ENCODE measurements at regions not wholly inside any gene's neighbourhood (a gene's known extent, or its start where the extent isn't known, plus 50 kb on each side); places are given as distances from the start of the nearest gene placed in this dataset.
"Not testable (repeated sequence)": the region's sequence is repeated elsewhere in the genome, so short reads cannot be mapped to it uniquely, and the experiment has no call there.

- no peak for DNase-seq (ENCODE audit: insufficient read length)
- no peak for TF ChIP-seq POLR2AphosphoS5 (IDR thresholded peaks at IDR 0.05; ENCODE audit: low read depth, low read length)
- no peak for TF ChIP-seq TAF1 (IDR thresholded peaks at IDR 0.05; ENCODE audit: borderline replicate concordance, low read depth, low read length)
- no peak for TF ChIP-seq POLR2A (IDR thresholded peaks at IDR 0.05; ENCODE audit: low read depth, low read length)
- no peak for FAIRE-seq
Observed at GRCh38 chr4:27123123-27123768, 262.6 kb downstream of the STIM2 start.

DNA sequence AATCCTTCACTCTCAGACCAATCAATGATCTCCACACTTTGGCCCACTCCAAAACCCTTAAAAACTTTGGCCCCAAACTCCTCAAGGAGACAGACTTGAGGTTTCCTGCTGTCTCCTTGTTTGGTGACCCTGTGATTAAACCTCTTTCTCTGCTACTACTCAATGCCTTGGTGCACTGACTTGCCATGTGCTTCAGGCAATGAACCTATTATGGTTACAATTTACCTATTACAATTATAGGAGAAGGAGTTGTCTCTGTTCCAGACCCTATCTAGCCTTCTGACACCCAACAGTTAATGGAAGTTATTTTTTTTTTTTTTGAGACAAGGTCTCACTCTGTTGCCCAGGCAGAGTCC lies 263.1 kb downstream of the STIM2 start:
- FAIRE-seq = no peak
- no peak for DNase-seq (ENCODE audit: insufficient read length)
- TF ChIP-seq POLR2A (IDR thresholded peaks at IDR 0.05; ENCODE audit: low read depth, low read length) = no peak
- no peak for TF ChIP-seq POLR2AphosphoS5 (IDR thresholded peaks at IDR 0.05; ENCODE audit: low read depth, low read length)

DNA sequence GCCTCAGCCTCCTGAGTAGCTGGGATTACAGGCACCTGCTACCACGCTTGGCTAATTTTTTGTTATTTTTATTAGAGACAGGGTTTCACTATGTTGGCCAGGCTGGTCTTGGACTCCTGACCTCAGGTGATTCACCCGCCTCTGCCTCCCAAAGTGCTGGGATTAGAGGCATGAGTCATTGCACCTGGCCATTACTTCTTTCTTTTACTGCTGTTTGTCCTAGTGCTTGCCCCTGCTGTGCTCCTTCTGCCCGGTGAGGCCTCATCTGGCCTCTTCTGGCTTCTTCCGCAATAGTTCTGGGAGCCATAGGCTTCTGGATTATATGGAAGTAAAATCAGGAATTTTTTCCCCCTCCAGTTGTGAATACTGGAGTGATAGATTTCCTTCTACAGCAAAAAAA lies 266.3 kb downstream of the STIM2 start:
- not testable (repeated sequence) for DNase-seq (ENCODE audit: insufficient read length)

DNA sequence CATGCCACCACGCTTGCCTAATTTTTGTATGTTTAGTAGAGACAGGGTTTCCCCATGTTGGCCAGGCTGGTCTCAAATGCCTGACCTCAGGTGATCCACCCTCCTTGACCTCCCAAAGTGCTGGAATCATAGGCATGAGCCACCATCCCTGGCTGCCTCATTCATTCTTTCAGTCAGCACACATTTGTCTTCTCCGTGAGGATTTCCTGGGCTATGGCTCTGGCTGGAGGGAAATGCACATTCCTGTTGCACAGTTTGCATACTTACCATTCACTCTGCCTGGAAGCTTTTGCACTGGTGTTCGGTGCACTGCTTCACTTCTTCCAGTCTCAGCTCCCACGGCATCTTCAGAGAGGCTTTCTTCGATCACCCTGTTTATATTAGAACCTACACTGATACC lies 267.8 kb downstream of the STIM2 start:
- no peak for TF ChIP-seq POLR2AphosphoS5 (IDR thresholded peaks at IDR 0.05; ENCODE audit: low read depth, low read length)
- no peak for TF ChIP-seq POLR2A (IDR thresholded peaks at IDR 0.05; ENCODE audit: low read depth, low read length)
- TF ChIP-seq TAF1 (IDR thresholded peaks at IDR 0.05; ENCODE audit: borderline replicate concordance, low read depth, low read length) = no peak
- no peak for FAIRE-seq
- no peak for DNase-seq (ENCODE audit: insufficient read length)

More for the DNA sequence above, 266.3 kb downstream of the STIM2 start:
- FAIRE-seq = not testable (repeated sequence)

DNA sequence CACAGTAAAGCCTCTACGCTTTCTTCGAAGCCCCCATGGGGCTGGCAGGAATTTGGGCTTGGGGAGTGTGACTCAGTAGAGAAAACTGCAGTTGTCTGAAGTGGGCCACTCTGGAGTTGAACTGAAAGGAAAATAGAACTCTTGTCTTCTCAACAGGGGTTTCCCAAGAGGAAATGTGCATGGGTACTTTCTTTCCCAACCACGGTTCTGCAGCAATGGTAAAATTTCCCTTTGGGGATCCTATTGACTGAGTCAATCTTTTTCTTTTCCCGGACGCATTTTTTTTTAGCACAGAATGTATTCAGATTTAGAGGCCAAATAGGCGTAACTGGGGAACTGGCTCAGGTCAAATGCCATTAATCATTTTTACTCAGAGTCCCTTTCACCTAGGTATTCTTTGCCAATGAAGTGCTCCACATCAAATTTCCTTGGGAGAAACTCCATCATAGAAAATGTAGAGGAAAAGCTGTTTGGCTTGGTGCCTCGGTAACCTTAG lies 269.3 kb downstream of the STIM2 start:
- DNase-seq (ENCODE audit: insufficient read length) = no peak
- TF ChIP-seq POLR2A (IDR thresholded peaks at IDR 0.05; ENCODE audit: low read depth, low read length) (no peak), TAF1 (IDR thresholded peaks at IDR 0.05; ENCODE audit: borderline replicate concordance, low read depth, low read length) (no peak)
- no peak for FAIRE-seq

DNA sequence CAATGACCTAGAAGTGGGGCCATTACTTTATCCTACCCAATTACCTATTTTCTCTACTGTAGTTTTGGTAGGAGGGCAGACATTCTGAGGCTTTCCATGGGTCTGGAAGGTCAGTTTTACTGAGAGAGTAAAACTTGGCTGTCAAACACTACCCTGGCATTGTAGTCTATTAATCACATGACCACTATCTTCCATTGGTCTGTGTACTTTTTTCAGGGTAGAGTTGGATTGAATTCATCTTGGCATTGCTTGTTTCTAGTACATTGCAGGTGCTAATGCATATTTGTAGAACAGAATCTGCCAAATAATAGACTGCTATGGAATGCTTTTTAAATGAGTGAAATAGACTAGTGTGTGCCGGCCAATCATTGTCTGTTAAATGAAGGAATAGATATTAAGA lies 271.9 kb downstream of the STIM2 start:
- DNase-seq (ENCODE audit: insufficient read length) = no peak
- FAIRE-seq = no peak
- TF ChIP-seq TAF1 (IDR thresholded peaks at IDR 0.05; ENCODE audit: borderline replicate concordance, low read depth, low read length) (no peak), POLR2AphosphoS5 (IDR thresholded peaks at IDR 0.05; ENCODE audit: low read depth, low read length) (no peak), POLR2A (IDR thresholded peaks at IDR 0.05; ENCODE audit: low read depth, low read length) (no peak)

- TF ChIP-seq POLR2AphosphoS5 (IDR thresholded peaks at IDR 0.05; ENCODE audit: low read depth, low read length) = no peak
- TF ChIP-seq POLR2A (IDR thresholded peaks at IDR 0.05; ENCODE audit: low read depth, low read length) = no peak
- no peak for TF ChIP-seq TAF1 (IDR thresholded peaks at IDR 0.05; ENCODE audit: borderline replicate concordance, low read depth, low read length)
- no peak for FAIRE-seq
- no peak for DNase-seq (ENCODE audit: insufficient read length)
Observed at GRCh38 chr4:27140486-27140885, 279.8 kb downstream of the STIM2 start.

GRCh38 chr4:27141530-27141929 lies 280.9 kb downstream of the STIM2 start:
- no peak for FAIRE-seq
- no peak for TF ChIP-seq POLR2A (IDR thresholded peaks at IDR 0.05; ENCODE audit: low read depth, low read length)
- no peak for TF ChIP-seq POLR2AphosphoS5 (IDR thresholded peaks at IDR 0.05; ENCODE audit: low read depth, low read length)
- TF ChIP-seq TAF1 (IDR thresholded peaks at IDR 0.05; ENCODE audit: borderline replicate concordance, low read depth, low read length) = no peak
- no peak for DNase-seq (ENCODE audit: insufficient read length)

DNA sequence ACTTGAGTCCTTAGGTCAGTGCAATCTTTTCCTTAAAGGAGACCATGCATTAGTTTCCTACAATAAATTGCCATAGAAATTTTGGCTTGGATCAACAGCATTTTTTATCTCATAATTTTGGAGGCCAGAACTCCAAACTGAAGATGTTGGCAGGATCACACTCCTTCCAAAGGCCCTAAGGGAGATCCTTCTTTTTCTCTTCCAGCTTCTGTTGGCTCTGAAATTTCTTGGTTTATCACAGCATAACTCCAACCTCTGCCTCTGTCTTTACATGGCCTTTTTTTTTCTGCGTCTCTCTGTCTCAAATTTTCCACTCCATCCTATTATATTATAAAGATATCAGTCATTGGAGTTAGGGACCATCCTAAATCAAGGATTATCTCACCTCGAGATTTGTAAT lies 282.2 kb downstream of the STIM2 start:
- DNase-seq (ENCODE audit: insufficient read length) (no peak), FAIRE-seq (no peak)
- no peak for TF ChIP-seq POLR2AphosphoS5 (IDR thresholded peaks at IDR 0.05; ENCODE audit: low read depth, low read length)
- TF ChIP-seq TAF1 (IDR thresholded peaks at IDR 0.05; ENCODE audit: borderline replicate concordance, low read depth, low read length) = no peak
- TF ChIP-seq POLR2A (IDR thresholded peaks at IDR 0.05; ENCODE audit: low read depth, low read length) = no peak

- TF ChIP-seq TAF1 (IDR thresholded peaks at IDR 0.05; ENCODE audit: borderline replicate concordance, low read depth, low read length) (no peak), POLR2AphosphoS5 (IDR thresholded peaks at IDR 0.05; ENCODE audit: low read depth, low read length) (no peak), POLR2A (IDR thresholded peaks at IDR 0.05; ENCODE audit: low read depth, low read length) (no peak)
- FAIRE-seq (no peak), DNase-seq (ENCODE audit: insufficient read length) (no peak)
Observed at GRCh38 chr4:27145597-27145996, 285.0 kb downstream of the STIM2 start.

- FAIRE-seq (no peak), DNase-seq (ENCODE audit: insufficient read length) (no peak)
- TF ChIP-seq POLR2A (IDR thresholded peaks at IDR 0.05; ENCODE audit: low read depth, low read length) = no peak
Observed at GRCh38 chr4:27148211-27148895, 287.7 kb downstream of the STIM2 start.

- TF ChIP-seq TAF1 (IDR thresholded peaks at IDR 0.05; ENCODE audit: borderline replicate concordance, low read depth, low read length) (no peak), POLR2A (IDR thresholded peaks at IDR 0.05; ENCODE audit: low read depth, low read length) (no peak), POLR2AphosphoS5 (IDR thresholded peaks at IDR 0.05; ENCODE audit: low read depth, low read length) (no peak)
- DNase-seq (ENCODE audit: insufficient read length) (no peak), FAIRE-seq (no peak)
Observed at GRCh38 chr4:27149541-27150212, 289.0 kb downstream of the STIM2 start.
